ENCODE measurements at regions not wholly inside any gene's neighbourhood (a gene's known extent, or its start where the extent isn't known, plus 50 kb on each side); places are given as distances from the start of the nearest gene placed in this dataset.
"Not testable (repeated sequence)": the region's sequence is repeated elsewhere in the genome, so short reads cannot be mapped to it uniquely, and the experiment has no call there.

- ChIA-PET POLR2A (no interaction called here), CTCF (no interaction called here)
- no peak for DNase-seq
- no peaks in the 10 kb centered on the region for H3K27me3 Mint-ChIP-seq (ENCODE audit: low read depth)
- ATAC-seq, result no peak
- no peaks in the 10 kb centered on the region for H3K9me3 Mint-ChIP-seq (ENCODE audit: insufficient read depth)
- H3K27ac Mint-ChIP-seq, result no peak overlapping the region
- H3K4me3 Mint-ChIP-seq, result no peak overlapping the region
- H3K36me3 Mint-ChIP-seq (ENCODE audit: low read depth), result no peaks in the 10 kb centered on the region
- H3K4me1 Mint-ChIP-seq (ENCODE audit: low read depth), result no peaks in the 10 kb centered on the region
Measured at GRCh38 chr7:81407094-81407493, 362.8 kb downstream of the HGF start.

- POLR2A ChIA-PET, result no interaction called here
- Mint-ChIP-seq H3K4me1 (ENCODE audit: low read depth) (no peaks in the 10 kb centered on the region), H3K9me3 (ENCODE audit: insufficient read depth) (no peaks in the 10 kb centered on the region), H3K4me3 (no peak overlapping the region), H3K27ac (no peak overlapping the region), H3K36me3 (ENCODE audit: low read depth) (no peaks in the 10 kb centered on the region), H3K27me3 (ENCODE audit: low read depth) (no peaks in the 10 kb centered on the region)
- DNase-seq (no peak), ATAC-seq (no peak)
- CTCF ChIA-PET, result no interaction called here
Measured at GRCh38 chr7:81404669-81405068, 365.2 kb downstream of the HGF start.

GRCh38 chr7:81402227-81402626, 367.6 kb downstream of the HGF start:
- H3K27ac Mint-ChIP-seq, result no peak overlapping the region
- ChIA-PET POLR2A (no interaction called here), CTCF (no interaction called here)
- H3K27me3 Mint-ChIP-seq (ENCODE audit: low read depth), result no peaks in the 10 kb centered on the region
- no peak for DNase-seq
- H3K4me3 Mint-ChIP-seq, result no peak overlapping the region
- H3K36me3 Mint-ChIP-seq (ENCODE audit: low read depth), result no peaks in the 10 kb centered on the region
- no peaks in the 10 kb centered on the region for H3K4me1 Mint-ChIP-seq (ENCODE audit: low read depth)
- no peak for ATAC-seq
- H3K9me3 Mint-ChIP-seq (ENCODE audit: insufficient read depth), result no peaks in the 10 kb centered on the region

- no peak overlapping the region for H3K4me3 Mint-ChIP-seq
- H3K27ac Mint-ChIP-seq, result no peak overlapping the region
- POLR2A ChIA-PET, result no interaction called here
Measured at GRCh38 chr7:81399471-81399870, 370.4 kb downstream of the HGF start.

GRCh38 chr7:81394029-81394428, 375.8 kb downstream of the HGF start:
- Mint-ChIP-seq H3K4me3 (no peak overlapping the region), H3K9me3 (ENCODE audit: insufficient read depth) (no peaks in the 10 kb centered on the region), H3K27me3 (ENCODE audit: low read depth) (no peaks in the 10 kb centered on the region), H3K36me3 (ENCODE audit: low read depth) (no peaks in the 10 kb centered on the region), H3K4me1 (ENCODE audit: low read depth) (no peaks in the 10 kb centered on the region), H3K27ac (no peak overlapping the region)
- DNase-seq (no peak), ATAC-seq (no peak)
- ChIA-PET POLR2A (no interaction called here), CTCF (no interaction called here)

More at GRCh38 chr7:81399471-81399870, 370.4 kb downstream of the HGF start:
- no peaks in the 10 kb centered on the region for H3K9me3 Mint-ChIP-seq (ENCODE audit: insufficient read depth)
- no peaks in the 10 kb centered on the region for H3K27me3 Mint-ChIP-seq (ENCODE audit: low read depth)
- CTCF ChIA-PET, result no interaction called here
- ATAC-seq (no peak), DNase-seq (no peak)
- H3K36me3 Mint-ChIP-seq (ENCODE audit: low read depth), result no peaks in the 10 kb centered on the region
- H3K4me1 Mint-ChIP-seq (ENCODE audit: low read depth), result no peaks in the 10 kb centered on the region

- ATAC-seq (no peak), DNase-seq (no peak)
- Mint-ChIP-seq H3K27ac (no peak overlapping the region), H3K4me1 (ENCODE audit: low read depth) (no peaks in the 10 kb centered on the region), H3K9me3 (ENCODE audit: insufficient read depth) (no peaks in the 10 kb centered on the region), H3K36me3 (ENCODE audit: low read depth) (no peaks in the 10 kb centered on the region), H3K4me3 (no peak overlapping the region), H3K27me3 (ENCODE audit: low read depth) (no peaks in the 10 kb centered on the region)
- CTCF ChIA-PET, result no interaction called here
- POLR2A ChIA-PET, result no interaction called here
Measured at GRCh38 chr7:81393018-81393417, 376.8 kb downstream of the HGF start.

GRCh38 chr7:81385370-81385769, 384.5 kb downstream of the HGF start:
- DNase-seq (no peak), ATAC-seq (no peak)
- Mint-ChIP-seq H3K27me3 (ENCODE audit: low read depth) (no peaks in the 10 kb centered on the region), H3K9me3 (ENCODE audit: insufficient read depth) (no peaks in the 10 kb centered on the region), H3K4me1 (ENCODE audit: low read depth) (no peaks in the 10 kb centered on the region), H3K36me3 (ENCODE audit: low read depth) (no peaks in the 10 kb centered on the region), H3K27ac (no peak overlapping the region), H3K4me3 (no peak overlapping the region)
- ChIA-PET POLR2A (no interaction called here), CTCF (no interaction called here)

GRCh38 chr7:81383846-81384245, 386.0 kb downstream of the HGF start:
- Mint-ChIP-seq H3K27me3 (ENCODE audit: low read depth) (no peaks in the 10 kb centered on the region), H3K9me3 (ENCODE audit: insufficient read depth) (no peaks in the 10 kb centered on the region), H3K4me1 (ENCODE audit: low read depth) (no peaks in the 10 kb centered on the region), H3K4me3 (no peak overlapping the region), H3K27ac (no peak overlapping the region), H3K36me3 (ENCODE audit: low read depth) (no peaks in the 10 kb centered on the region)
- ATAC-seq (no peak), DNase-seq (no peak)
- POLR2A ChIA-PET, result no interaction called here
- CTCF ChIA-PET, result no interaction called here

- H3K27ac Mint-ChIP-seq; DNase-seq; H3K36me3 Mint-ChIP-seq (ENCODE audit: low read depth); POLR2A ChIA-PET; H3K4me1 Mint-ChIP-seq (ENCODE audit: low read depth); H3K4me3 Mint-ChIP-seq; CTCF ChIA-PET; ATAC-seq; H3K27me3 Mint-ChIP-seq (ENCODE audit: low read depth); H3K9me3 Mint-ChIP-seq (ENCODE audit: insufficient read depth): not testable (repeated sequence)
Measured at GRCh38 chr7:81374641-81375040, 395.2 kb downstream of the HGF start.

GRCh38 chr7:81370822-81371221, 399.0 kb downstream of the HGF start:
- no peaks in the 10 kb centered on the region for H3K36me3 Mint-ChIP-seq (ENCODE audit: low read depth)
- ATAC-seq (no peak), DNase-seq (no peak)
- H3K27me3 Mint-ChIP-seq (ENCODE audit: low read depth), result no peaks in the 10 kb centered on the region
- H3K9me3 Mint-ChIP-seq (ENCODE audit: insufficient read depth), result peaks cover 9% of the 10 kb centered on the region
- H3K4me1 Mint-ChIP-seq (ENCODE audit: low read depth), result no peaks in the 10 kb centered on the region
- ChIA-PET CTCF (no interaction called here), POLR2A (no interaction called here)
- H3K27ac Mint-ChIP-seq, result no peak overlapping the region
- no peak overlapping the region for H3K4me3 Mint-ChIP-seq

- ATAC-seq (no peak), DNase-seq (no peak)
- ChIA-PET POLR2A (no interaction called here), CTCF (no interaction called here)
- Mint-ChIP-seq H3K4me3 (no peak overlapping the region), H3K27me3 (ENCODE audit: low read depth) (no peaks in the 10 kb centered on the region), H3K4me1 (ENCODE audit: low read depth) (no peaks in the 10 kb centered on the region), H3K36me3 (ENCODE audit: low read depth) (no peaks in the 10 kb centered on the region), H3K27ac (no peak overlapping the region), H3K9me3 (ENCODE audit: insufficient read depth) (no peaks in the 10 kb centered on the region)
Measured at GRCh38 chr7:81367326-81367931, 402.4 kb downstream of the HGF start.

- Mint-ChIP-seq H3K27ac (no peak overlapping the region), H3K36me3 (ENCODE audit: low read depth) (no peaks in the 10 kb centered on the region), H3K4me1 (ENCODE audit: low read depth) (no peaks in the 10 kb centered on the region), H3K4me3 (no peak overlapping the region), H3K9me3 (ENCODE audit: insufficient read depth) (no peaks in the 10 kb centered on the region), H3K27me3 (ENCODE audit: low read depth) (no peaks in the 10 kb centered on the region)
- ChIA-PET CTCF (no interaction called here), POLR2A (no interaction called here)
- ATAC-seq (no peak), DNase-seq (no peak)
Measured at GRCh38 chr7:81366546-81366945, 403.3 kb downstream of the HGF start.

- H3K9me3 Mint-ChIP-seq (ENCODE audit: insufficient read depth), result no peaks in the 10 kb centered on the region
- H3K4me3 Mint-ChIP-seq, result no peak overlapping the region
- ChIA-PET CTCF (no interaction called here), POLR2A (no interaction called here)
- no peaks in the 10 kb centered on the region for H3K4me1 Mint-ChIP-seq (ENCODE audit: low read depth)
- DNase-seq (no peak), ATAC-seq (no peak)
- no peak overlapping the region for H3K27ac Mint-ChIP-seq
- no peaks in the 10 kb centered on the region for H3K27me3 Mint-ChIP-seq (ENCODE audit: low read depth)
- H3K36me3 Mint-ChIP-seq (ENCODE audit: low read depth), result no peaks in the 10 kb centered on the region
Measured at GRCh38 chr7:81361769-81362312, 408.0 kb downstream of the HGF start.

All from activated CD8-positive, alpha-beta T cell treated with anti-CD3 and anti-CD28 coated beads, Interleukin-2, amount 10 ng/mL, durations not matched to agents 7 days and 5 days (primary cell).